AG04449 (cell line): ENCODE measurements at regions not wholly inside any gene's neighbourhood (a gene's known extent, or its start where the extent isn't known, plus 50 kb on each side); places are given as distances from the start of the nearest gene placed in this dataset.

Source experiments
- CTCF ChIA-PET: fragments of 350-600 bp; formaldehyde crosslinking; extraction: SDS; loops from one replicate; lab custom pipeline; 2021; ENCODE audit warnings: antibody characterized with exemption; lab: Yijun Ruan, JAX
- POLR2A ChIA-PET: fragments of 400-600, 350-600 bp; formaldehyde crosslinking; extraction: SDS; loops from one replicate; lab custom pipeline; 2020; ENCODE audit warnings: antibody characterized with exemption, inconsistent platforms; lab: Yijun Ruan, JAX
- DNase-seq: peaks from one replicate; pipeline ENCODE4 v3.0.0-alpha.2; 2010; ENCODE audit warnings: low read depth, low spot score
- H3K4me3 ChIP-seq: 2 replicates; pipeline ENCODE4 v1.5.1; 2011; ENCODE audit warnings: low read depth, mild to moderate bottlenecking, control low read depth, low read length
- CTCF ChIP-seq: IDR thresholded peaks from one replicate; pipeline ENCODE4 v1.5.1; 2011; ENCODE audit warnings: mild to moderate bottlenecking, moderate library complexity, low read length, control low read depth, inconsistent platforms; ENCODE audit not compliant: insufficient read depth; ENCODE audit errors: missing control alignments

DNA sequence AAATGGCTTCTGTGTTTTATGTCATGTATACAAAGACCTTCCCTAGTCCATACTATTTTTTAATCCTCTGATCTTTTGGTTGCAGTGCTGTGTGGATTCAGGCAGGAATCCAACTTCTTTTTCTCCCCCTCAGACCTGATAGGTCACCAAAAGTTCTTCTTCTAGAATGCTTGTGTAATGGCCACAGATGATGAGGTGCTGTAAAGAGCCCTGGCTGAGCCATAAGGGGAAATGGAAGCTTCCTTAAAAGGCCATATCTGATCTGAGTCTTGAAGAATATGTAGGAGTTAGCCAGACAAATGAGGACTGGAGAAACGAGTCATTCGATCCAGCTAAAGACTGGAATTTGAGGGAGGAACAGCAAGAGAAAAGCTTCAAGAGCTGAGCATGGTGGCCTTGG lies 353.9 kb downstream of the PCNX1 start:
- POLR2A ChIA-PET, result no interaction called here
- peak; percentile 80 for DNase-seq

GRCh38 chr14:71262441-71262840 lies 355.2 kb downstream of the PCNX1 start:
- TF ChIP-seq CTCF, result no peak
- CTCF ChIA-PET, result interaction anchor here (0.7 to 1.7 kb wide), 3 partner anchors 9 to 18 kb away, joined by 3 to 4 read pairs (median 3); no protein-coding TSS in a partner anchor
- no peak overlapping the region for H3K4me3 ChIP-seq
- POLR2A ChIA-PET, result no interaction called here
- no peak for DNase-seq

More for the DNA sequence above, 353.9 kb downstream of the PCNX1 start:
- no peak for TF ChIP-seq CTCF
- CTCF ChIA-PET, result interaction anchor here (1.6 to 1.7 kb wide), 2 partner anchors 10 to 11 kb away, joined by 3 to 4 read pairs; no protein-coding TSS in a partner anchor
- no peak overlapping the region for H3K4me3 ChIP-seq

DNA sequence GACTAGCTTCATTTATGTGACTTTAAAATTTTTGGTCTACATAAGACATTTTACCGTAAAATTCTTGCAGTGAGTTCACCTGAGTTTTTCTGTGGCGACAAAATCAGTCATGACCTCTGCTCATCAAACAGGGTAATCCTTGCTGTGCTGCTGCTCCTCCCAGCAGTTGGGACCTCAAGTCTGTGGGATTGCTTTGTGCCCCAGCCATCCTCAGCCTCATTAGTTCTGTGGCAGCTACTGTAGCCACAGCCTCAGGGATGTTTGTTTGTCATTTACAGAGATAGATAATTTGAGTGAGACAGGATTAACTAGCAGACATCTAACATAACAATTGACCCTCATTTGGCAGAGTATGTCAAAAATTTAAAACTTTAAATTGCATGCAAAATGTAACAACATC lies 357.0 kb downstream of the PCNX1 start:
- no peak overlapping the region for H3K4me3 ChIP-seq
- no peak for DNase-seq
- no peak for TF ChIP-seq CTCF
- CTCF ChIA-PET, result interaction anchor here (0.8 to 1.4 kb wide), 2 partner anchors 19 to 489 kb away, joined by 3 read pairs; no protein-coding TSS in a partner anchor
- POLR2A ChIA-PET, result interaction anchor here (0.6 kb wide), 1 partner anchor 19 kb away, joined by 3 read pairs; no protein-coding TSS in a partner anchor

DNA sequence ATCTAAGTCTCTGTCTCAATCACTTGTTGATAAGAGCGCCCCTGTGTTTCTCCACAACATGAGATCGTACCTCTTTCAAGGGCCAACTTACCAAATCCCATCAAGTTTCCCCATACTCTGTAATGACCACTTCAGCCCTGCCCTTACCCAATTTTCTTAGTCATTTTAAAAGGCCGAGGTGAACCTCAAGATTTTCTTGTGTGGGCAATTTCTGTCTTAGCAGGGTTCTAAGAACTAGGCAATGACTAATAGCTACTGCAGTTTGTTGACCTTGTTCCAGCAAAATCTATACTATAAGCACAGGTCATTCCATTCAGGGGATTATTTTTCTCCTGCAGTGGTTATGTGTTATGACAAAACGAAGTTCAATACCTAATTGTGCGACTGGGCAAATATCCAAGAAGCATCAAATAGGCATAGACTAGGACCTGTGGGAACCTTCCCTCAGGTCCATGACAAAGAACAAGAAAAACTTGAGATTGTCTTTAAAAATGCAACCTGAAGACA lies 359.8 kb downstream of the PCNX1 start:
- DNase-seq, result no peak

DNA sequence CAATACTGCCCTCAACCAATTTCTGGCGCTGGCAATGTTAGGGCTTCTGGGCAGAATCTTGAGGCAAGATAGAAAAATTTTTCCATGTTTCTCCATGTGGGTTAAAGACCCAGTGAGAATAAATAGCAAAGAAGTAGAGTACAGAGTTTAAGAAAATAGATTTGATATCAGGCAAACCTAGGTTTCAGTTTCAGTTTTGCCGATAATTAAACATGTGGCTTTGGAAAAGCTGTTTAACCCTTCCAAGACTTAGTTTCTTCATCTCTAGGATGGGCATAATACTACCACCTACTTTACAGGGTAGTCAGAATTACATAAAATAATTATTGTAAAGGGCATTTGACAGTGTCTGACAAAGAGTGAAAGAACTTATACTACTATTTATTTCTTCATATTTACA lies 360.4 kb downstream of the PCNX1 start:
- POLR2A ChIA-PET, result no interaction called here
- DNase-seq, result no peak
- CTCF ChIA-PET, result no interaction called here
- H3K4me3 ChIP-seq, result no peak overlapping the region
- TF ChIP-seq CTCF, result no peak

More for the DNA sequence above, 359.8 kb downstream of the PCNX1 start:
- CTCF ChIA-PET, result no interaction called here
- TF ChIP-seq CTCF, result no peak
- POLR2A ChIA-PET, result no interaction called here
- H3K4me3 ChIP-seq, result no peak overlapping the region

DNA sequence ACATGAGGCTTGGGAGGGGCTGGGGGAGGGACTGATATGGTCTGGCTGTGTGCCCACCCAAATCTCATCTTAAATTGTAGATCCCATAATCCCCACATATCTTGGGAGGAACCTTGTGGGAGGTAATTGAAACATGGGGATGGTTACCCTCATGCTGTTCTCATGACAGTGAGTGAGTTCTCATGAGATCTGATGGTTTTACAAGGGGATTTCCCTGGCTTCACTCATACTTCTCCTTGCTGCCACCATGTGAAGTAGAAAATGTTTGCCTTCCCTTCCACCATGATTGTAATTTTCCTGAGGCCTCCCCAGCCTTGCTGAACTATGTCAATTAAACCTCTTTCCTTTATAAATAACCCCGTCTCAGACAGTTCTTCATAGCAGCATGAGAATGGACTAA lies 362.9 kb downstream of the PCNX1 start:
- no peak for DNase-seq
- POLR2A ChIA-PET, result no interaction called here
- no peak overlapping the region for H3K4me3 ChIP-seq
- no peak for TF ChIP-seq CTCF
- CTCF ChIA-PET, result interaction anchor here (1.1 kb wide), 1 partner anchor 13 kb away, joined by 4 read pairs; no protein-coding TSS in a partner anchor
